NOMO-1 treated with dmso at 0.1 percent for 144 hours (cell line): ENCODE measurements at regions not wholly inside any gene's neighbourhood (a gene's known extent, or its start where the extent isn't known, plus 50 kb on each side); places are given as distances from the start of the nearest gene placed in this dataset.

Experiments used
- DNase-seq: peaks from one replicate; lab custom pipeline; 2025; ENCODE audit not compliant: unreplicated experiment; lab: John Stamatoyannopoulos, UW

DNA sequence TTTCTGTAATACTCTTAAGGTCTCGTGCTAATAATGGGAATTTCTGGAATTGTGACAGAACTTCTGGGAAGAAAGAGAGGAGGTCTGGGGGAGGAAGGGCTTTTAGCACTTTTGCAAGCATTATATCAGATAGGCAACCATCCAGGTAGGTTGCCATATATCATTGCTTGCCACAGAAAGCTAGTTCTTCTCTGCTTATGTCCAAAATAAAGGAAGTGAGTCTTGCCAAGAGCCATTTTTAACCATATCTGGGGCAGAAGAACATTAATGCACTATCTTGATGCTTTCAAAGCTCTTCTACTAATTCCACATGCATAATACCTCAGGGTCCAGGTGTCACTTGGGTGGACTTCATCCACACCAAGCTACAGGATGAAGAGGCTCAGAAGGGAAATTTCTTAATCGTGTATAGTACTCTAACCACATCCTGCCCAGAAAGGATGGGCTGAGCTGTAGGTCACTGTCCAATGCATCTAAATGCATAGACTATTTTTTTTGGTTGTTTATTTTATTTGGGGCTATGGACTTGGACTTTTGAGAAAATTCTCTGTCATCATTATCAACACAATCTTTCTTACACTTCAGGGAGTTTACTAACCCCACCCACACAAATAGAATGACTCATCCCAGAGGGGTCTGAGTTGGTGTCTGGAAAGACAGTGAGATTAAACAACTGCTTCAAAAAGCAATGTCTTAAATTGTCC is 68.9 kb upstream of the ADO start:
- DNase-seq = no peak

GRCh38 chr10:62736168-62736546 is 68.4 kb upstream of the ADO start:
- no peak for DNase-seq

DNA sequence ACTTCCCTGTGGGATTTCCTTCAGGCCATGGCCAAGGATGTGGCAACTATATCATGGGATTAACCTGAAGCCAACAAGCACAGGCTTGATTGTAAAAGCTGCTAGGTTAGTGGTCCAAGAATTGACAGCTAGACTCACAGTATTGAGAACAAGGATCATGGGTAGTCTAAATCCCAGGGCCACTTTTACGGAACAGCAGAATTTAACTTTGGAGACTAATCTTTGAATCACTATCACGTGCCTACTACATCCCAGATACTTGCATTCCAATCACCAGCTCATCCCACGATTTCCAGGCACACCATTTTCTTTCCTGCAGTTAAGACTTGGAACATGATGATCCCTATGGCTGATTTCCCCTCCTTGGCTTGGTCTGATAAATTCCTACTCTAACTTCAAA is 65.6 kb upstream of the ADO start:
- DNase-seq = no peak

DNA sequence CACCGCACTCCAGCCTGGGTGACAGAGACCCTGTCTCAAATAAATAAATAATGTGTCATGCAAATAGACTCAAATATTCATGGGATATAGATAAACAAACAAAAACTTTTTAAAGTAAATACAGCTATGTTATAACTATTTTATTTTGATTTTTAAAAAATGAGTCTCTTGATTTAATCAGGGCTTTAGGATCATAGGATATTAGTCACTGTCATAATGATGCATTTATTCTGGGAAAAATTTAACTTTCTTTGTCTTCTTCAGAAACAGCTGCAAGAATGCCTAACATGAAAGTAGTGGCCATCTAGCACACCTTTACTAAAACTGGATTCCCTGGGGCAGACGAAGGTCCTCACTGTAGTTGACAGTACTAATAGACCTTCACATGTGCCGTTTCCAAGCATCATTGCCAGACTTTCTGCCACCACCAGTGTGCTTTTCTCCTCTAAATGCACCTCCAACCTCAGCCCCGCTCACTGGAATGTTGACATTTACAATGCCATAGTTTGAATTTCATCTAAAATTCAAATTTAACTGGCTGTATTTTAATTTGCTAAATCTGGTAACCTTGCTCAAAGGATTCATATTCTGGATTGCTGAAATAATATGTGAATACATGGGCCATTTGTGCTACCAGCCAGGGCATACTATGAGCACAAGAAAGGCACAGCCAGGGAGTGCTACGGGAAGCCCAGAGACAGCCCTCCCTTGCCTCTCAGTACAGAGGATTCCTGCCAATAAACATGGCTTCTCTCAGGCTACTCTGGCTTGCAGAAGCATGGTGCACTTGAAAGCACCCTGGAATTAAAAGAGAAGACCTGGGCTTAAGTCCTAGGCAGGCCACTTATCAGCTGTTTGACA is 63.4 kb upstream of the ADO start:
- DNase-seq = no peak

GRCh38 chr10:62741996-62742395 is 62.5 kb upstream of the ADO start:
- DNase-seq = no peak

DNA sequence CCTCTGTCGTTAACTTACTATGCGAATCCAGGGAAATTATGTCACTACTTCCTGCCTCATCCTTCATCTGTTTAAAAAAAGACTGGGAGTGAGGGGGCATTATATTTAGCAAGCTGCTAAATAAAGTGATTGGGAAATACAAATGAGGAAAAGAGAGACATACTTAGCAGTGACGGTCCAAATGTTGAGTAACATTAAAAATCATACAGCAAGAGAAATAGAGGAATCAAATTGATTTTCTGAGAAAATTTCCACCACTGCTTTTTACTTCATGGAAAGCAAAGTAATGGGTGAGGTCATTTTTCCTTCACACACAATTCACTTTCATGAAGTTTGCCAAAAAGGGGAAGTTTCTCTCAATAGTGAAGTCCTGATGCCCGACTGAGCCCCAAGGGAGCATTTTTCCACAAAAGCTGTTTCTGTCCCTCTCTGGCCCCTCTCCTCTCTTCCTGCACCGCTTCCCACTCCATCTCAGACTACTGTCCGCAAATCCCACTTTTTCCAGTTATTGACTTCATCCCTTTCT is 61.9 kb upstream of the ADO start:
- peak; percentile 12 for DNase-seq

DNA sequence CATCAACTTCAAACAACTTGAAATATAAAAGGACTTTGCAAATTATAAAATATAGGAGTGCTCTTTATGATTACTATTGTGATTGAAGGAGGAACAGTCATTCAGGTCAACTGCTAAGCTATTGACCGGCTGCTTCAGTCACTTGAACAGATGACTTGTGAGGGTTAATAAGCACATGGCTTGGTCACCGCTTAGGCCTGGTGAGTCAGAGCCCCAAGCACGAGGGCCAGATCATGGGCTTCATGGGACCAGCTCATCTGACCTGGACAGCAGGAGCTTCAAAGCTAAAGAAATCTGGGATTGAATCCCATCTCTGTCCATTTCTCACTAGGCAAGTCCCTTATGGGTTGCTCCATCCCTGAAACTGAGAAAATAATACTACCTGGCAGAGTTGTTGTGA is 60.4 kb upstream of the ADO start:
- DNase-seq = no peak

GRCh38 chr10:62745581-62745980 is 58.9 kb upstream of the ADO start:
- no peak for DNase-seq

GRCh38 chr10:62746951-62747729 is 57.4 kb upstream of the ADO start:
- no peak for DNase-seq

- no peak for DNase-seq
Observed at GRCh38 chr10:62748386-62748785, 56.1 kb upstream of the ADO start.

DNA sequence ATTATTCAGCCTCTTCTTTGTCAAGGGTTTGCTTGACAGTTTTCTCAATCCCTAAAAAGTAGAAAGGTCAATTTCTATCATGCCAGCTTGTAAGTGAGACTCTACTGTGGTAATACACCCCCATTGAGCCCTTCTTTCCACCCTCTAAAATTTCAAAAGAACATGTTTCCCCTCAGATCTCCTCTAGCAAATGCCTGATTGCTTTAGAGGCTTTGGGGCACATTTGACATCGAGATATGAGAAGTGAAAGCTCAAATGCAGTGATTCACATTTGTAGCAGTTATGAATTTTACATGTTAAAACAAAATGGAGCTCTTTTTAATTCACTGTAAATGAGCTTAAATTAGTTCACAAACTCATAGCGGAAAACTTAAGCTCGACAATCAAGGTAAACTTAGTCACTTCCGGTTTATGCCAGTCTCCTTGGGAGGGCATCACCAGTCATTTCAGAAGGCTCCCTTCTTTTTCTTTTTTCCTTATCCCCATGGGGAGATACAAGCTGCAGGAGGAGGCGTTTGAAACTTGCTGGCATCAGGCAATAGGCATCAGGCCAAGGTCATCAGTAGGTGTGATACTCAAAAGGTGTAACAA is 55.3 kb upstream of the ADO start:
- DNase-seq = no peak
